Hindlimb muscle (tissue), 1 donor: ENCODE measurements at regions not wholly inside any gene's neighbourhood (a gene's known extent, or its start where the extent isn't known, plus 50 kb on each side); places are given as distances from the start of the nearest gene placed in this dataset.
A peak's percentile ranks its signal among the peaks of the same experiment; 100 is the strongest.

ENCODE experiments used
- DNase-seq: peaks from one replicate; pipeline ENCODE4 v3.0.0-alpha.2; 2013

GRCh38 chr2:161030260-161031063, 129.8 kb upstream of the TANK start:
- peak; percentile 36 for DNase-seq

GRCh38 chr2:161031511-161031910, 128.7 kb upstream of the TANK start:
- no peak for DNase-seq

GRCh38 chr2:161032635-161033034, 127.6 kb upstream of the TANK start:
- no peak for DNase-seq

- no peak for DNase-seq
Observed at GRCh38 chr2:161033059-161033660, 127.1 kb upstream of the TANK start.

GRCh38 chr2:161036926-161037325, 123.3 kb upstream of the TANK start:
- no peak for DNase-seq

- no peak for DNase-seq
Observed at GRCh38 chr2:161039071-161039470, 121.2 kb upstream of the TANK start.

GRCh38 chr2:161041356-161041755, 118.9 kb upstream of the TANK start:
- DNase-seq = no peak

- peak; percentile 8 for DNase-seq
Observed at GRCh38 chr2:161042990-161043625, 117.1 kb upstream of the TANK start.

- no peak for DNase-seq
Observed at GRCh38 chr2:161044095-161044865, 115.9 kb upstream of the TANK start.

GRCh38 chr2:161044921-161045320, 115.3 kb upstream of the TANK start:
- no peak for DNase-seq

- DNase-seq = no peak
Observed at GRCh38 chr2:161045726-161046125, 114.5 kb upstream of the TANK start.

GRCh38 chr2:161046876-161047275, 113.4 kb upstream of the TANK start:
- DNase-seq = no peak

GRCh38 chr2:161048317-161048716, 111.9 kb upstream of the TANK start:
- DNase-seq = no peak

- DNase-seq = no peak
Observed at GRCh38 chr2:161049559-161049958, 110.7 kb upstream of the TANK start.

- no peak for DNase-seq
Observed at GRCh38 chr2:161052214-161052613, 108.0 kb upstream of the TANK start.

GRCh38 chr2:161055289-161055688, 104.9 kb upstream of the TANK start:
- no peak for DNase-seq

GRCh38 chr2:161059388-161059787, 100.8 kb upstream of the TANK start:
- no peak for DNase-seq

- no peak for DNase-seq
Observed at GRCh38 chr2:161061786-161062185, 98.4 kb upstream of the TANK start.

GRCh38 chr2:161063157-161063945, 96.9 kb upstream of the TANK start:
- peak; percentile 83 for DNase-seq

- DNase-seq = no peak
Observed at GRCh38 chr2:161063946-161064306, 96.3 kb upstream of the TANK start.

GRCh38 chr2:161067846-161068350, 92.3 kb upstream of the TANK start:
- DNase-seq = no peak

GRCh38 chr2:161068670-161069069, 91.6 kb upstream of the TANK start:
- no peak for DNase-seq
